Prostate gland (tissue), 2 donors: ENCODE measurements at regions not wholly inside any gene's neighbourhood (a gene's known extent, or its start where the extent isn't known, plus 50 kb on each side); places are given as distances from the start of the nearest gene placed in this dataset.

Experiments
- POLR2A ChIP-seq: fragments of 450-650 bp; IDR thresholded peaks from one replicate; pipeline ENCODE4 v1.6.1; 2016; ENCODE audit warnings: antibody characterized with exemption, mild to moderate bottlenecking
- POLR2AphosphoS5 ChIP-seq: sonication (generic); formaldehyde crosslinking; IDR thresholded peaks from one replicate; pipeline ENCODE4 v1.6.1; 2017; ENCODE audit warnings: antibody characterized with exemption
- TF ChIP-seq, protein P1 (sequence below), 4 experiments: fragments of 200-600 bp in 2 of 4; fragments of 450-650 bp in 2 of 4; sonication (generic) in 2 of 4; IDR thresholded peaks; 1 replicate in 3 of 4; 2 replicates in 1 of 4; pipeline ENCODE4 v1.5.1; 2016 to 2019; ENCODE audit warnings: antibody characterized with exemption in 4 of 4, mild to moderate bottlenecking in 2 of 4, moderate library complexity in 2 of 4

GRCh38 chr5:74367934-74368333 is 272.6 kb downstream of the ENC1 start:
- TF ChIP-seq POLR2A (no peak), POLR2AphosphoS5 (no peak)
- TF ChIP-seq, protein P1, sequence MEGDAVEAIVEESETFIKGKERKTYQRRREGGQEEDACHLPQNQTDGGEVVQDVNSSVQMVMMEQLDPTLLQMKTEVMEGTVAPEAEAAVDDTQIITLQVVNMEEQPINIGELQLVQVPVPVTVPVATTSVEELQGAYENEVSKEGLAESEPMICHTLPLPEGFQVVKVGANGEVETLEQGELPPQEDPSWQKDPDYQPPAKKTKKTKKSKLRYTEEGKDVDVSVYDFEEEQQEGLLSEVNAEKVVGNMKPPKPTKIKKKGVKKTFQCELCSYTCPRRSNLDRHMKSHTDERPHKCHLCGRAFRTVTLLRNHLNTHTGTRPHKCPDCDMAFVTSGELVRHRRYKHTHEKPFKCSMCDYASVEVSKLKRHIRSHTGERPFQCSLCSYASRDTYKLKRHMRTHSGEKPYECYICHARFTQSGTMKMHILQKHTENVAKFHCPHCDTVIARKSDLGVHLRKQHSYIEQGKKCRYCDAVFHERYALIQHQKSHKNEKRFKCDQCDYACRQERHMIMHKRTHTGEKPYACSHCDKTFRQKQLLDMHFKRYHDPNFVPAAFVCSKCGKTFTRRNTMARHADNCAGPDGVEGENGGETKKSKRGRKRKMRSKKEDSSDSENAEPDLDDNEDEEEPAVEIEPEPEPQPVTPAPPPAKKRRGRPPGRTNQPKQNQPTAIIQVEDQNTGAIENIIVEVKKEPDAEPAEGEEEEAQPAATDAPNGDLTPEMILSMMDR (IDR thresholded peaks at IDR 0.05) = no peak
